ENCODE measurements at regions not wholly inside any gene's neighbourhood (a gene's known extent, or its start where the extent isn't known, plus 50 kb on each side); places are given as distances from the start of the nearest gene placed in this dataset.

- TF ChIP-seq HDAC2 (IDR thresholded peaks at IDR 0.05; ENCODE audit: borderline replicate concordance in 1 of 2, low read depth in 2 of 2, low read length in 2 of 2) (no peak), POLR2AphosphoS5 (IDR thresholded peaks at IDR 0.05; ENCODE audit: low read depth, low read length) (no peak), CHD2 (IDR thresholded peaks at IDR 0.05; ENCODE audit: low read length) (no peak), YY1 (IDR thresholded peaks at IDR 0.05; ENCODE audit: low read depth, low read length) (no peak), TEAD4 (IDR thresholded peaks at IDR 0.05; ENCODE audit: low read depth, low read length) (no peak), ZNF274 (IDR thresholded peaks at IDR 0.05; ENCODE audit: borderline replicate concordance, extremely low read depth, low read length) (no peak)
These were observed 307.2 kb downstream of the HGF start (continued) for GRCh38 chr7:81462672-81463071.
